SU-DHL-6 (cell line): ENCODE measurements at regions not wholly inside any gene's neighbourhood (a gene's known extent, or its start where the extent isn't known, plus 50 kb on each side); places are given as distances from the start of the nearest gene placed in this dataset.

Experiments used
- EZH2phosphoT487 ChIP-seq: fragments of 200-600 bp; sonication (generic), shearing (Covaris generic); conservative IDR thresholded peaks from 2 replicates; pipeline ENCODE4 v1.6.1; 2018; ENCODE audit warnings: mild to moderate bottlenecking, antibody characterized with exemption, low read length, moderate library complexity, mixed read lengths
- TF ChIP-seq, protein P1 (sequence below): fragments of 200-600 bp; sonication (generic); IDR thresholded peaks from one replicate; pipeline ENCODE4 v1.5.1; 2017; ENCODE audit warnings: antibody characterized with exemption, mild to moderate bottlenecking, low read length, moderate library complexity; ENCODE audit not compliant: insufficient read depth, poor library complexity, severe bottlenecking

DNA sequence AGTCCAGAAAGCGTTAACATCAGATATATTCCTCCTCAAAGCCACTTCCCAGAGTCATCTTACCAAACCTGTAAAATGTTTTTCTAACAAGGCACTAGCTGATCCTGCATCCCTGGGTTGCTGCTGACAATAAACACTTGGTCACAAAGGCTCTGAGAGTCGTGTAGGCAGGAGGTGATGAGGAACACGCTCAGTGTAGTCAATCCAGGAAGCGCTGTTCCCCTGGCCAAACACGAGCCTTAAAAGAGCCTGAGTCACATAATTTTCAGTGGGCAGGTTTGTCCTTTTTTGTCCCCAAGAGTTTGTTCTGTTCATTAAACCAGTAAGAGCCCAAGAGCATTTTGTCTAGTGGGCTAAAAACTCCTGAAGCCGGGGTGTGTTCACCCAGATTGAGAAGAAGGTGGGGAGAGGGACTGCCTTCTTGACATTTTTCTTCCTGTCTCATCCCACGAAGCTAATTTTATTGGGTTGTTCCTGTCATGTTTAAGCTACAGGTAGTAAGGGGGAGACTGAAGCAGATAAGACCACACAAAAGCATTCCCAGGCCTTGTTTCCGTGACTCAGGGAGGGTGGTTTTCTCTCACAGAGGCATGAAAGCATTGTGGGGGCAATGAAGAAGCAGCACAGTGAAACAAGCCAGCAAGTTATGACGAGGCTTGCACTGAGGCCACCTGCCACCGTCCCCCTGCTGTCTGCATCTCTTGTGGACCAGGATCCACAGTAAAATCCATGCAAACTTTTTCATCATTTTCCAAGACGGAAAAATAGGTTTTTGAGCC is 73.7 kb downstream of the FOXB1 start:
- TF ChIP-seq, protein P1, sequence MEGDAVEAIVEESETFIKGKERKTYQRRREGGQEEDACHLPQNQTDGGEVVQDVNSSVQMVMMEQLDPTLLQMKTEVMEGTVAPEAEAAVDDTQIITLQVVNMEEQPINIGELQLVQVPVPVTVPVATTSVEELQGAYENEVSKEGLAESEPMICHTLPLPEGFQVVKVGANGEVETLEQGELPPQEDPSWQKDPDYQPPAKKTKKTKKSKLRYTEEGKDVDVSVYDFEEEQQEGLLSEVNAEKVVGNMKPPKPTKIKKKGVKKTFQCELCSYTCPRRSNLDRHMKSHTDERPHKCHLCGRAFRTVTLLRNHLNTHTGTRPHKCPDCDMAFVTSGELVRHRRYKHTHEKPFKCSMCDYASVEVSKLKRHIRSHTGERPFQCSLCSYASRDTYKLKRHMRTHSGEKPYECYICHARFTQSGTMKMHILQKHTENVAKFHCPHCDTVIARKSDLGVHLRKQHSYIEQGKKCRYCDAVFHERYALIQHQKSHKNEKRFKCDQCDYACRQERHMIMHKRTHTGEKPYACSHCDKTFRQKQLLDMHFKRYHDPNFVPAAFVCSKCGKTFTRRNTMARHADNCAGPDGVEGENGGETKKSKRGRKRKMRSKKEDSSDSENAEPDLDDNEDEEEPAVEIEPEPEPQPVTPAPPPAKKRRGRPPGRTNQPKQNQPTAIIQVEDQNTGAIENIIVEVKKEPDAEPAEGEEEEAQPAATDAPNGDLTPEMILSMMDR = no peak
- no peak for TF ChIP-seq EZH2phosphoT487
